H1 (cell line): ENCODE measurements at regions not wholly inside any gene's neighbourhood (a gene's known extent, or its start where the extent isn't known, plus 50 kb on each side); places are given as distances from the start of the nearest gene placed in this dataset.

Experiments
- CHD7 ChIP-seq: fragments of 300-600 bp; sonication (generic); IDR thresholded peaks from 2 replicates; pipeline ENCODE4 v1.7.1; 2012; ENCODE audit warnings: low read length, moderate library complexity, mild to moderate bottlenecking, inconsistent platforms; ENCODE audit not compliant: insufficient replicate concordance

GRCh38 chr13:64684685-64685431 lies 2545.3 kb downstream of the PCDH9 start (continued):
- peak; percentile 72 for TF ChIP-seq CHD7
